Chondrocyte (in vitro differentiated cells): ENCODE measurements at regions not wholly inside any gene's neighbourhood (a gene's known extent, or its start where the extent isn't known, plus 50 kb on each side); places are given as distances from the start of the nearest gene placed in this dataset.
A peak's percentile ranks its signal among the peaks of the same experiment; 100 is the strongest.

Experiments used
- DNase-seq: peaks from one replicate; pipeline ENCODE4 v3.0.0; 2021; ENCODE audit warnings: mixed read lengths, low spot score
- H3K27ac Mint-ChIP-seq: one replicate; pipeline ENCODE4 v1.8.0; 2021; ENCODE audit warnings: mild to moderate bottlenecking, moderate library complexity, mixed read lengths; ENCODE audit not compliant: unreplicated experiment
- H3K27me3 Mint-ChIP-seq: 2 replicates; pipeline ENCODE4 v1.8.0; 2021; ENCODE audit warnings: low read depth, mixed read lengths
- H3K36me3 Mint-ChIP-seq: 2 replicates; pipeline ENCODE4 v1.8.0; 2021; ENCODE audit warnings: low read depth, mixed read lengths
- H3K4me1 Mint-ChIP-seq: 2 replicates; pipeline ENCODE4 v1.8.0; 2021; ENCODE audit warnings: low read depth, mild to moderate bottlenecking, mixed read lengths
- H3K4me3 Mint-ChIP-seq: one replicate; pipeline ENCODE4 v1.8.0; 2021; ENCODE audit warnings: mild to moderate bottlenecking, moderate library complexity, mixed read lengths; ENCODE audit not compliant: unreplicated experiment
- H3K9me3 Mint-ChIP-seq: 2 replicates; pipeline ENCODE4 v1.8.0; 2021; ENCODE audit warnings: low read depth, mixed read lengths
- CTCF ChIP-seq: fragments of 200-600 bp; sonication (generic); IDR thresholded peaks from 2 replicates; pipeline ENCODE4 v1.5.0; 2021; ENCODE audit warnings: antibody characterized with exemption, mild to moderate bottlenecking, moderate library complexity

GRCh38 chr7:92988941-92989545 lies 128.7 kb downstream of the SAMD9 start:
- H3K27ac Mint-ChIP-seq: no peak overlapping the region
- H3K4me3 Mint-ChIP-seq: no peak overlapping the region
- H3K27me3 Mint-ChIP-seq: no peaks in the 10 kb centered on the region
- DNase-seq: no peak
- H3K9me3 Mint-ChIP-seq: peaks cover 2% of the 10 kb centered on the region
- no peak for TF ChIP-seq CTCF
- H3K36me3 Mint-ChIP-seq: no peaks in the 10 kb centered on the region
- peaks cover 32% of the 10 kb centered on the region for H3K4me1 Mint-ChIP-seq

GRCh38 chr7:92988051-92988450 lies 129.7 kb downstream of the SAMD9 start:
- no peak for DNase-seq
- Mint-ChIP-seq H3K36me3 (no peaks in the 10 kb centered on the region), H3K27me3 (no peaks in the 10 kb centered on the region), H3K4me3 (no peak overlapping the region), H3K4me1 (peaks cover 29% of the 10 kb centered on the region), H3K27ac (peak overlapping the region; percentile 78), H3K9me3 (peaks cover 5% of the 10 kb centered on the region)
- peak; percentile 73 for TF ChIP-seq CTCF

GRCh38 chr7:92987538-92987937 lies 130.2 kb downstream of the SAMD9 start:
- H3K27me3 Mint-ChIP-seq: no peaks in the 10 kb centered on the region
- H3K9me3 Mint-ChIP-seq: peaks cover 7% of the 10 kb centered on the region
- H3K27ac Mint-ChIP-seq: peak overlapping the region; percentile 78
- no peak overlapping the region for H3K4me3 Mint-ChIP-seq
- H3K36me3 Mint-ChIP-seq: no peaks in the 10 kb centered on the region
- DNase-seq: no peak
- no peak for TF ChIP-seq CTCF
- peaks cover 25% of the 10 kb centered on the region for H3K4me1 Mint-ChIP-seq

- no peak overlapping the region for H3K4me3 Mint-ChIP-seq
- peaks cover 22% of the 10 kb centered on the region for H3K4me1 Mint-ChIP-seq
- TF ChIP-seq CTCF: no peak
- DNase-seq: no peak
- no peaks in the 10 kb centered on the region for H3K27me3 Mint-ChIP-seq
- no peaks in the 10 kb centered on the region for H3K36me3 Mint-ChIP-seq
- peak overlapping the region; percentile 78 for H3K27ac Mint-ChIP-seq
- H3K9me3 Mint-ChIP-seq: peaks cover 7% of the 10 kb centered on the region
Measured at GRCh38 chr7:92987095-92987494, 130.7 kb downstream of the SAMD9 start.

- Mint-ChIP-seq H3K27ac (no peak overlapping the region), H3K4me1 (peaks cover 16% of the 10 kb centered on the region), H3K4me3 (no peak overlapping the region), H3K36me3 (peaks cover 5% of the 10 kb centered on the region), H3K27me3 (no peaks in the 10 kb centered on the region), H3K9me3 (peaks cover 28% of the 10 kb centered on the region)
- no peak for DNase-seq
- TF ChIP-seq CTCF: no peak
Measured at GRCh38 chr7:92982928-92983327, 134.9 kb downstream of the SAMD9 start.
